Astrocyte (in vitro differentiated cells and primary cell): ENCODE measurements at regions not wholly inside any gene's neighbourhood (a gene's known extent, or its start where the extent isn't known, plus 50 kb on each side); places are given as distances from the start of the nearest gene placed in this dataset.

Experiments used
- DNase-seq: peaks from one replicate; pipeline ENCODE4 v3.0.0-alpha.2; 2010; ENCODE audit warnings: low read depth
- FAIRE-seq: peaks from 2 replicates; lab custom pipeline; 2011; peaks lifted over from hg19 to GRCh38; lab: Jason Lieb, UNC
- H2AFZ ChIP-seq: 2 replicates; pipeline ENCODE4 v1.6.0; 2012; ENCODE audit warnings: low read depth, low read length, inconsistent platforms
- H3K27ac ChIP-seq: 2 replicates; pipeline ENCODE4 v1.5.1; 2011; ENCODE audit warnings: low read depth, low read length, inconsistent platforms
- H3K27me3 ChIP-seq: 2 replicates; pipeline ENCODE4 v1.6.0; 2011; ENCODE audit warnings: low read length, inconsistent platforms; ENCODE audit not compliant: insufficient read depth
- H3K36me3 ChIP-seq: 2 replicates; pipeline ENCODE4 v1.5.1; 2011; ENCODE audit warnings: low read length, inconsistent platforms; ENCODE audit not compliant: insufficient read depth
- H3K4me1 ChIP-seq: 2 replicates; pipeline ENCODE4 v1.5.1; 2011; ENCODE audit warnings: low read length, inconsistent platforms; ENCODE audit not compliant: insufficient read depth
- H3K4me2 ChIP-seq: 2 replicates; pipeline ENCODE4 v1.6.0; 2012; ENCODE audit warnings: low read length, inconsistent platforms
- H3K4me3 ChIP-seq: 2 replicates; pipeline ENCODE4 v1.5.1; 2011; ENCODE audit warnings: low read depth, mild to moderate bottlenecking, low read length, inconsistent platforms; ENCODE audit not compliant: insufficient read depth
- H3K79me2 ChIP-seq: 2 replicates; pipeline ENCODE4 v1.6.0; 2012; ENCODE audit warnings: mild to moderate bottlenecking, low read length, inconsistent platforms; ENCODE audit not compliant: insufficient read depth
- H3K9ac ChIP-seq: 2 replicates; pipeline ENCODE4 v1.6.0; 2012; ENCODE audit warnings: mild to moderate bottlenecking, low read length, inconsistent platforms
- H3K9me3 ChIP-seq: 2 replicates; pipeline ENCODE4 v1.5.1; 2012; ENCODE audit warnings: low read depth, mild to moderate bottlenecking, low read length, inconsistent platforms; ENCODE audit not compliant: insufficient read depth
- H4K20me1 ChIP-seq: 2 replicates; pipeline ENCODE4 v1.6.0; 2012; ENCODE audit warnings: low read length, inconsistent platforms; ENCODE audit not compliant: insufficient read depth
- H3K27ac Mint-ChIP-seq: one replicate; pipeline ENCODE4 v1.8.0; 2021; ENCODE audit warnings: mild to moderate bottlenecking, mixed read lengths; ENCODE audit not compliant: unreplicated experiment
- H3K27me3 Mint-ChIP-seq: one replicate; pipeline ENCODE4 v1.8.0; 2021; ENCODE audit warnings: low read depth, mixed read lengths; ENCODE audit not compliant: unreplicated experiment
- H3K36me3 Mint-ChIP-seq: one replicate; pipeline ENCODE4 v1.8.0; 2021; ENCODE audit warnings: low read depth, mixed read lengths; ENCODE audit not compliant: unreplicated experiment
- H3K4me1 Mint-ChIP-seq: one replicate; pipeline ENCODE4 v1.8.0; 2021; ENCODE audit warnings: low read depth, mixed read lengths; ENCODE audit not compliant: unreplicated experiment
- H3K4me3 Mint-ChIP-seq: one replicate; pipeline ENCODE4 v1.8.0; 2021; ENCODE audit warnings: mild to moderate bottlenecking, moderate library complexity, mixed read lengths; ENCODE audit not compliant: unreplicated experiment
- H3K9me3 Mint-ChIP-seq: one replicate; pipeline ENCODE4 v1.8.0; 2021; ENCODE audit warnings: mild to moderate bottlenecking, mixed read lengths; ENCODE audit not compliant: unreplicated experiment
- CTCF ChIP-seq: IDR thresholded peaks from 2 replicates; pipeline ENCODE4 v1.5.1; 2011; ENCODE audit warnings: low read depth, mild to moderate bottlenecking, inconsistent platforms, low read length, moderate library complexity; ENCODE audit not compliant: insufficient read depth
- EZH2 ChIP-seq: IDR thresholded peaks from 2 replicates; pipeline ENCODE4 v1.6.1; 2012; ENCODE audit warnings: mild to moderate bottlenecking, low read length, inconsistent platforms; ENCODE audit not compliant: insufficient read depth

DNA sequence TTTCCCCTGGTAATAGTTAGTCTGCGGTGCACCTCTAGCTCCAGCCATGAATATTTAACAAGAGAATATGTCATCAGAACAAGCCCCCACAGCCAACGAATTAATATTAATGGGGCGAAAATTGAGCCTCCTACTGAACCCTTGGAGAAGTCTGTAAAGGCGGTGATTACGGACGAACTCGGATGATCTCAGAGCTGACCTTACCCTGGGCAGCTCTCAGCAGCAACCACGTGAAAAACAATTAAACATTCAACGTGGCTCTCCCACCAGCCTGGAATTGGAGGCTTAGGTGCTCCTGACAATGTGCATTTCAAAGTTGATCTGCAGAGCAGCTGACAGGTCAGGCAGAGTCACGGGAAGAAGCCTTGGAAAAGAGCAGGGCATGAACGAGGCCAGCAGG, 407.6 kb upstream of the MYT1L start:
- Histone ChIP-seq H3K4me2 (no peak overlapping the region), H3K79me2 (no peaks in the 10 kb centered on the region), H3K27me3 (no peaks in the 10 kb centered on the region), H3K9ac (no peak overlapping the region), H4K20me1 (no peaks in the 10 kb centered on the region), H3K27ac (no peak overlapping the region), H3K4me1 (no peaks in the 10 kb centered on the region), H2AFZ (no peak overlapping the region), H3K4me3 (no peak overlapping the region), H3K36me3 (no peaks in the 10 kb centered on the region), H3K9me3 (peaks cover 9% of the 10 kb centered on the region)
- H3K9me3 Mint-ChIP-seq, result peaks cover 3% of the 10 kb centered on the region
- H3K36me3 Mint-ChIP-seq, result no peaks in the 10 kb centered on the region
- DNase-seq, result no peak
- no peak overlapping the region for H3K27ac Mint-ChIP-seq
- H3K4me1 Mint-ChIP-seq, result peaks cover 22% of the 10 kb centered on the region
- TF ChIP-seq CTCF (no peak), EZH2 (no peak)
- H3K27me3 Mint-ChIP-seq, result peaks cover 33% of the 10 kb centered on the region
- H3K4me3 Mint-ChIP-seq, result no peak overlapping the region
- FAIRE-seq, result no peak

GRCh38 chr2:2738276-2738675, 407.2 kb upstream of the MYT1L start:
- Mint-ChIP-seq H3K4me1 (peaks cover 18% of the 10 kb centered on the region), H3K4me3 (no peak overlapping the region), H3K9me3 (peaks cover 3% of the 10 kb centered on the region), H3K27me3 (peaks cover 35% of the 10 kb centered on the region), H3K36me3 (no peaks in the 10 kb centered on the region), H3K27ac (no peak overlapping the region)
- Histone ChIP-seq H3K4me3 (no peak overlapping the region), H3K79me2 (no peaks in the 10 kb centered on the region), H3K4me1 (no peaks in the 10 kb centered on the region), H3K27me3 (no peaks in the 10 kb centered on the region), H4K20me1 (no peaks in the 10 kb centered on the region), H3K9me3 (peaks cover 9% of the 10 kb centered on the region), H3K9ac (no peak overlapping the region), H3K27ac (no peak overlapping the region), H3K4me2 (no peak overlapping the region), H2AFZ (no peak overlapping the region), H3K36me3 (no peaks in the 10 kb centered on the region)
- FAIRE-seq (no peak), DNase-seq (no peak)
- TF ChIP-seq CTCF (no peak), EZH2 (no peak)

- H3K36me3 Mint-ChIP-seq, result no peaks in the 10 kb centered on the region
- FAIRE-seq (no peak), DNase-seq (no peak)
- Histone ChIP-seq H4K20me1 (no peaks in the 10 kb centered on the region), H3K4me2 (no peak overlapping the region), H3K9ac (no peak overlapping the region), H3K36me3 (no peaks in the 10 kb centered on the region), H3K79me2 (no peaks in the 10 kb centered on the region), H2AFZ (no peak overlapping the region), H3K4me3 (no peak overlapping the region), H3K4me1 (no peaks in the 10 kb centered on the region), H3K27me3 (no peaks in the 10 kb centered on the region), H3K27ac (no peak overlapping the region), H3K9me3 (peaks cover 6% of the 10 kb centered on the region)
- peaks cover 56% of the 10 kb centered on the region for H3K27me3 Mint-ChIP-seq
- peaks cover 3% of the 10 kb centered on the region for H3K9me3 Mint-ChIP-seq
- TF ChIP-seq EZH2 (no peak), CTCF (no peak)
- no peak overlapping the region for H3K4me3 Mint-ChIP-seq
- peak overlapping the region; percentile 18 for H3K27ac Mint-ChIP-seq
- peaks cover 5% of the 10 kb centered on the region for H3K4me1 Mint-ChIP-seq
Observed at GRCh38 chr2:2735041-2735440, 404.0 kb upstream of the MYT1L start.
